ENCODE measurements at regions not wholly inside any gene's neighbourhood (a gene's known extent, or its start where the extent isn't known, plus 50 kb on each side); places are given as distances from the start of the nearest gene placed in this dataset.

DNA sequence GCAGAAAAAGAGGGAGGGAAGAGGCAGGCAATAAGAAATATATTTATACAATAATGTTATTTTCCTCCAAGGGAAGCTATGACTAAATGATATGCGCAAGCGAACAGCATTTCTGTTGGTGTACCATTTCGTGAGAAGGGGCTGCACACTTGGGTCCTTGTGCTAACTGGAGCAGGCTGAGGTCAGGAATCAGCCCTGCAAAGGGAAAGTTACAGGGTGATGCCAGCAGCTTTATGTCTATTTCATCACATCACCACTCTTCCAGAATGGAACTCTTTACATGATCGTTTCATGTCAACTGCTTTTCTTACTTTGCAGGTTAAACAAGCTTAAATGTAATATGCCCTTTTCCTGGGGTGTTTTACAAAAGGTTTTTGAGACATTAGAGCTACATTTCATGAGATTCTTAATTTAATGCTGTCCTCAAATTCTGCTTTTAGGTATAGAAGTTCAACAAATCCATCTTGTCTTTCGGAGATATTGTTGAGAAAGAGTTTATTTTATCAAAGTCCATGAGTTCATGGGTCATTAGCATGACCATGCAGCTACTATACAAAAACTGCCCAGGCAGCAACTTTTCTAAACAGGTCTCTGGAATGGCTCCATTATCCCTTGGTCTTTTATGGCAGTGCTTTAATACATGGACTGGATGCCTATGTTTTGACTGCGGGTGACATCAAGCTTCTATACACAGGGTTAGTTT is 443.8 kb downstream of the TENT5A start:
- ATAC-seq (ENCODE audit: insufficient read depth, low FRiP score) (no peak), DNase-seq (no peak)
- H3K4me3 ChIP-seq = no peak overlapping the region
- H3K27me3 ChIP-seq (ENCODE audit: control insufficient read depth in 3 of 3, insufficient read depth in 3 of 3, low read length in 2 of 3) = no peaks in the 10 kb centered on the region
- no peaks in the 10 kb centered on the region for H3K36me3 ChIP-seq (ENCODE audit: control insufficient read depth in 4 of 4, insufficient read depth in 4 of 4, low read length in 4 of 4)
- no peak overlapping the region for H3K9ac ChIP-seq (ENCODE audit: insufficient read depth in 1 of 2, low read length in 2 of 2)
- H3K27ac ChIP-seq (ENCODE audit: low read depth in 1 of 2, low read length in 1 of 2) = no peak overlapping the region
- H3K4me1 ChIP-seq (ENCODE audit: control insufficient read depth in 5 of 5, insufficient read depth in 5 of 5, low read length in 5 of 5) = peaks cover 0 to 4% (median 0%) of the 10 kb centered on the region in 5 donors
- TF ChIP-seq, protein P1, sequence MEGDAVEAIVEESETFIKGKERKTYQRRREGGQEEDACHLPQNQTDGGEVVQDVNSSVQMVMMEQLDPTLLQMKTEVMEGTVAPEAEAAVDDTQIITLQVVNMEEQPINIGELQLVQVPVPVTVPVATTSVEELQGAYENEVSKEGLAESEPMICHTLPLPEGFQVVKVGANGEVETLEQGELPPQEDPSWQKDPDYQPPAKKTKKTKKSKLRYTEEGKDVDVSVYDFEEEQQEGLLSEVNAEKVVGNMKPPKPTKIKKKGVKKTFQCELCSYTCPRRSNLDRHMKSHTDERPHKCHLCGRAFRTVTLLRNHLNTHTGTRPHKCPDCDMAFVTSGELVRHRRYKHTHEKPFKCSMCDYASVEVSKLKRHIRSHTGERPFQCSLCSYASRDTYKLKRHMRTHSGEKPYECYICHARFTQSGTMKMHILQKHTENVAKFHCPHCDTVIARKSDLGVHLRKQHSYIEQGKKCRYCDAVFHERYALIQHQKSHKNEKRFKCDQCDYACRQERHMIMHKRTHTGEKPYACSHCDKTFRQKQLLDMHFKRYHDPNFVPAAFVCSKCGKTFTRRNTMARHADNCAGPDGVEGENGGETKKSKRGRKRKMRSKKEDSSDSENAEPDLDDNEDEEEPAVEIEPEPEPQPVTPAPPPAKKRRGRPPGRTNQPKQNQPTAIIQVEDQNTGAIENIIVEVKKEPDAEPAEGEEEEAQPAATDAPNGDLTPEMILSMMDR (IDR thresholded peaks at IDR 0.05; ENCODE audit: control extremely low read depth, extremely low read depth) = no peak
- H3K9me3 ChIP-seq (ENCODE audit: control insufficient read depth in 4 of 4, insufficient read depth in 3 of 4, low read length in 3 of 4) = peaks cover 0 to 3% (median 1%) of the 10 kb centered on the region in 4 donors
- 89 to 91% methylated on average over 6 of the region's 6 CpGs for WGBS, 2 donors

- Histone ChIP-seq H3K27ac (ENCODE audit: low read depth in 1 of 2, low read length in 1 of 2) (no peak overlapping the region), H3K9me3 (ENCODE audit: control insufficient read depth in 4 of 4, insufficient read depth in 3 of 4, low read length in 3 of 4) (no peaks in the 10 kb centered on the region), H3K9ac (ENCODE audit: insufficient read depth in 1 of 2, low read length in 2 of 2) (no peak overlapping the region), H3K4me3 (no peak overlapping the region), H3K4me1 (ENCODE audit: control insufficient read depth in 5 of 5, insufficient read depth in 5 of 5, low read length in 5 of 5) (peaks cover 0 to 4% (median 0%) of the 10 kb centered on the region in 5 donors), H3K27me3 (ENCODE audit: control insufficient read depth in 3 of 3, insufficient read depth in 3 of 3, low read length in 2 of 3) (no peaks in the 10 kb centered on the region), H3K36me3 (ENCODE audit: control insufficient read depth in 4 of 4, insufficient read depth in 4 of 4, low read length in 4 of 4) (no peaks in the 10 kb centered on the region)
- DNase-seq (no peak), ATAC-seq (ENCODE audit: insufficient read depth, low FRiP score) (no peak)
- TF ChIP-seq, protein P1 (IDR thresholded peaks at IDR 0.05; ENCODE audit: control extremely low read depth, extremely low read depth) = no peak
- 90 to 95% methylated on average over 4 of the region's 4 CpGs for WGBS, 2 donors
These were observed 444.7 kb downstream of the TENT5A start for GRCh38 chr6:81307651-81308214.

DNA sequence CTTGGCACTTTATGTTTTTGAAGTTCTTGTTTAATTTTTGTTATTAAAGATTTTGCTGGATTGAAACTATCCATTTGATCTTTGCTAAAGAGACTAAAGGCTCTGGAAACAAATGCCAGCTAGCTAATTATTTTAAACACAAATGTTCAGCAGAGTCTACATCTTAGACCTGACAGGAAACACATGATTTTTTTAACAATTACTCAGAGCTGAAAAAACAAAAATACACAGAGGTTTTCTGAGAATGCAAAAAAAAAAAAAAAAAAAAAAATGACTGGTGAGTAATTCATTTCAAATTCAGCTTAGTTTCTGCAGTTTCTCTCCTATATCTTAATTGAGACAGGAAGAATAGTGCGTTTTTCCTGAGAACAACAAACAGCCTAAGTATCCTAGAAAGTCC is 448.0 kb downstream of the TENT5A start:
- DNase-seq (no peak), ATAC-seq (ENCODE audit: insufficient read depth, low FRiP score) (no peak)
- no peaks in the 10 kb centered on the region for H3K27me3 ChIP-seq (ENCODE audit: control insufficient read depth in 3 of 3, insufficient read depth in 3 of 3, low read length in 2 of 3)
- H3K27ac ChIP-seq (ENCODE audit: low read depth in 1 of 2, low read length in 1 of 2) = no peak overlapping the region
- no peak overlapping the region for H3K9ac ChIP-seq (ENCODE audit: insufficient read depth in 1 of 2, low read length in 2 of 2)
- TF ChIP-seq, protein P1 (IDR thresholded peaks at IDR 0.05; ENCODE audit: control extremely low read depth, extremely low read depth) = no peak
- H3K4me1 ChIP-seq (ENCODE audit: control insufficient read depth in 5 of 5, insufficient read depth in 5 of 5, low read length in 5 of 5) = peaks cover 0 to 4% (median 0%) of the 10 kb centered on the region in 5 donors
- H3K4me3 ChIP-seq = no peak overlapping the region
- H3K9me3 ChIP-seq (ENCODE audit: control insufficient read depth in 4 of 4, insufficient read depth in 3 of 4, low read length in 3 of 4) = no peaks in the 10 kb centered on the region
- 39 to 47% methylated on average over 1 of the region's 1 CpG for WGBS, 2 donors
- H3K36me3 ChIP-seq (ENCODE audit: control insufficient read depth in 4 of 4, insufficient read depth in 4 of 4, low read length in 4 of 4) = no peaks in the 10 kb centered on the region

All from lung (tissue), 11 donors.